OCI-LY7 (cell line): ENCODE measurements at regions not wholly inside any gene's neighbourhood (a gene's known extent, or its start where the extent isn't known, plus 50 kb on each side); places are given as distances from the start of the nearest gene placed in this dataset.

ENCODE experiments used
- BruUV-seq: library from RNA; stranded (reverse); fragments of 400-500 nt; replicated peaks from 2 replicates; lab custom pipeline; 2021; lab: Mats Ljungman, UMichigan
- CTCF ChIA-PET: fragments of 300-600 bp; sonication (Branson Sonifier 250); formaldehyde crosslinking; loops from one replicate; lab custom pipeline; 2022; ENCODE audit warnings: antibody characterized with exemption; ENCODE audit not compliant: unreplicated experiment; lab: Charles Lee
- POLR2A ChIA-PET: fragments of 300-600 bp; sonication (Branson Sonifier 250); formaldehyde crosslinking; loops from one replicate; lab custom pipeline; 2022; ENCODE audit warnings: antibody characterized with exemption; lab: Charles Lee
- DNase-seq: peaks from one replicate; pipeline ENCODE4 v3.0.0-alpha.2; 2015; ENCODE audit warnings: low spot score
- H2AFZ ChIP-seq: fragments of 200-600 bp; sonication (generic), shearing (Covaris generic); 2 replicates; pipeline ENCODE4 v1.6.1; 2014; ENCODE audit warnings: mild to moderate bottlenecking, antibody characterized with exemption, low read length, moderate library complexity
- H3K27ac ChIP-seq: fragments of 200-600 bp; sonication (generic); 2 replicates; pipeline ENCODE4 v1.5.1; 2014; ENCODE audit warnings: mixed run types, low read depth, mild to moderate bottlenecking, moderate library complexity, low read length, inconsistent platforms; ENCODE audit not compliant: poor library complexity, severe bottlenecking
- H3K36me3 ChIP-seq: fragments of 200-600 bp; sonication (generic); 2 replicates; pipeline ENCODE4 v1.6.1; 2014; ENCODE audit warnings: mild to moderate bottlenecking, antibody characterized with exemption, low read length, moderate library complexity, mixed read lengths; ENCODE audit not compliant: insufficient read depth
- H3K4me1 ChIP-seq: fragments of 200-600 bp; sonication (generic); 2 replicates; pipeline ENCODE4 v1.5.1; 2014; ENCODE audit warnings: mild to moderate bottlenecking, low read length; ENCODE audit not compliant: insufficient read depth, poor library complexity, severe bottlenecking
- H3K4me2 ChIP-seq: fragments of 200-600 bp; sonication (generic); 2 replicates; pipeline ENCODE4 v1.6.1; 2014; ENCODE audit warnings: mild to moderate bottlenecking, low read length
- H3K4me3 ChIP-seq: fragments of 200-600 bp; sonication (generic); 2 replicates; pipeline ENCODE4 v1.5.1; 2014; ENCODE audit warnings: mild to moderate bottlenecking, low read depth, low read length; ENCODE audit not compliant: poor library complexity, severe bottlenecking
- H3K79me2 ChIP-seq: fragments of 200-600 bp; sonication (generic); 2 replicates; pipeline ENCODE4 v1.6.1; 2016; ENCODE audit warnings: low read depth, mild to moderate bottlenecking, low read length, moderate library complexity, mixed read lengths; ENCODE audit not compliant: insufficient read depth
- H3K9me2 ChIP-seq: fragments of 200-600 bp; sonication (generic); 2 replicates; pipeline ENCODE4 v1.6.1; 2016; ENCODE audit warnings: mild to moderate bottlenecking, low read length, mixed read lengths; ENCODE audit not compliant: insufficient read depth
- H3K9me3 ChIP-seq: fragments of 200-600 bp; sonication (generic); 2 replicates; pipeline ENCODE4 v1.6.1; 2014; ENCODE audit warnings: mild to moderate bottlenecking, mixed run types, low read length, mixed read lengths
- H4K20me1 ChIP-seq: fragments of 200-600 bp; sonication (generic); 2 replicates; pipeline ENCODE4 v1.6.1; 2014; ENCODE audit warnings: mild to moderate bottlenecking, antibody characterized with exemption, low read length, moderate library complexity, mixed read lengths; ENCODE audit not compliant: insufficient read depth
- EZH2phosphoT487 ChIP-seq: fragments of 200-600 bp; sonication (generic); IDR thresholded peaks from 2 replicates; pipeline ENCODE4 v1.6.1; 2018; ENCODE audit warnings: low read depth, borderline replicate concordance, mild to moderate bottlenecking, mixed run types, antibody characterized with exemption, low read length, moderate library complexity, mixed read lengths
- intact Hi-C: fragments of 100-400 bp; cut with micrococcal nuclease; formaldehyde crosslinking; loops from one replicate; pipeline ENCODE4 v1.10.0; 2022; ENCODE audit not compliant: unreplicated experiment
- TF ChIP-seq, protein P1 (sequence below): fragments of 200-600 bp; sonication (generic); conservative IDR thresholded peaks from 2 replicates; pipeline ENCODE4 v1.5.1; 2014; ENCODE audit warnings: mild to moderate bottlenecking, antibody characterized with exemption, low read length, moderate library complexity, mixed read lengths

- Histone ChIP-seq H3K4me1 (no peaks in the 10 kb centered on the region), H3K4me2 (no peak overlapping the region), H3K27ac (no peak overlapping the region), H3K9me3 (no peaks in the 10 kb centered on the region), H3K9me2 (no peaks in the 10 kb centered on the region), H2AFZ (no peak overlapping the region), H3K36me3 (no peaks in the 10 kb centered on the region), H3K4me3 (no peak overlapping the region), H4K20me1 (no peaks in the 10 kb centered on the region), H3K79me2 (no peaks in the 10 kb centered on the region)
- CTCF ChIA-PET = no interaction called here
- TF ChIP-seq, protein P1, sequence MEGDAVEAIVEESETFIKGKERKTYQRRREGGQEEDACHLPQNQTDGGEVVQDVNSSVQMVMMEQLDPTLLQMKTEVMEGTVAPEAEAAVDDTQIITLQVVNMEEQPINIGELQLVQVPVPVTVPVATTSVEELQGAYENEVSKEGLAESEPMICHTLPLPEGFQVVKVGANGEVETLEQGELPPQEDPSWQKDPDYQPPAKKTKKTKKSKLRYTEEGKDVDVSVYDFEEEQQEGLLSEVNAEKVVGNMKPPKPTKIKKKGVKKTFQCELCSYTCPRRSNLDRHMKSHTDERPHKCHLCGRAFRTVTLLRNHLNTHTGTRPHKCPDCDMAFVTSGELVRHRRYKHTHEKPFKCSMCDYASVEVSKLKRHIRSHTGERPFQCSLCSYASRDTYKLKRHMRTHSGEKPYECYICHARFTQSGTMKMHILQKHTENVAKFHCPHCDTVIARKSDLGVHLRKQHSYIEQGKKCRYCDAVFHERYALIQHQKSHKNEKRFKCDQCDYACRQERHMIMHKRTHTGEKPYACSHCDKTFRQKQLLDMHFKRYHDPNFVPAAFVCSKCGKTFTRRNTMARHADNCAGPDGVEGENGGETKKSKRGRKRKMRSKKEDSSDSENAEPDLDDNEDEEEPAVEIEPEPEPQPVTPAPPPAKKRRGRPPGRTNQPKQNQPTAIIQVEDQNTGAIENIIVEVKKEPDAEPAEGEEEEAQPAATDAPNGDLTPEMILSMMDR = no peak
- no peak for TF ChIP-seq EZH2phosphoT487
- intact Hi-C loops = no loop called here
- DNase-seq = no peak
- BruUV-seq = no TSS peak
- POLR2A ChIA-PET = interaction anchor here (0.6 kb wide), 1 partner anchor 685 kb away, joined by 3 read pairs; no protein-coding TSS in a partner anchor
Observed at GRCh38 chr7:110095372-110096052, 995.4 kb upstream of the LRRN3 start.

DNA sequence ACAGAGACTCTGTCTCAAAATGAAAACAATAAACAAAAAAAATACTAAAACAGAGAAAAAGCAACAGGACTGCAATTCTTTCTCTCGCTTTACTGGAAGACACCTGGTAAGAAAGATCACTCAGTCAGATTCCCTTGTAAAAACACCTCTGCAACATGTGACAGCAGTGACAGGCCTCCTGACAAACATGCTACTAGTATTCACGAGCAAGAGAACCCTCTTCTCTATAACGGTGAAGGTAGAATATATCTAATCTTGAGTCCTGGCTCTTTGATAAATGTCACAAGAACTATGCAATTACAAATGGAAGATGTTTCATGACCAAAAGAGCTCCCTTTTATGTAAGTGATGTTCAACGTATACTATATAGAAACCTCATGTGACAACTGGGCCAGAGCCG lies 986.7 kb upstream of the LRRN3 start:
- DNase-seq = no peak
- Histone ChIP-seq H3K4me3 (no peak overlapping the region), H3K9me2 (no peaks in the 10 kb centered on the region), H3K79me2 (no peaks in the 10 kb centered on the region), H3K4me2 (no peak overlapping the region), H3K36me3 (no peaks in the 10 kb centered on the region), H3K9me3 (no peaks in the 10 kb centered on the region), H3K4me1 (no peaks in the 10 kb centered on the region), H3K27ac (no peak overlapping the region), H4K20me1 (no peaks in the 10 kb centered on the region), H2AFZ (no peak overlapping the region)
- BruUV-seq = no TSS peak
- intact Hi-C loops = no loop called here
- POLR2A ChIA-PET = no interaction called here
- TF ChIP-seq, protein P1 = no peak
- TF ChIP-seq EZH2phosphoT487 = no peak
- CTCF ChIA-PET = no interaction called here

DNA sequence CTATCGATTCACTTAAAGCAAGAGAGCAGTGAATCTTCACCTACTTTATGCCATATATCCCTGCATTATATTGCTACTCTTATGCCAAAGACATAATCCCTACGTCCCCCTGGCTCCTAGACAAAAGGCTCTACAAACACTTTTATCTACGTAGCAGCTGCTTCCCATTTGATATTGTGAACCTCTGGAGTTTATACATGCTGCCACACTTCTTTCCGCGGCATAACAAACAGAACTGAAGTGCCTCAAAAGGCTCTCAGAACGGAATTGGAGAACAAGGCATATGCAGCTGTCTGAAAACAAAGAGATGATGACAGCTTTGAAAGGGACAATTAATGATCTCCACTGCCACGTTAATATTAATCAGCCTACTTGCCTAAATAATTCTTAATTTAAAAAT lies 985.6 kb upstream of the LRRN3 start:
- Histone ChIP-seq H3K36me3 (no peaks in the 10 kb centered on the region), H3K4me1 (no peaks in the 10 kb centered on the region), H3K9me2 (no peaks in the 10 kb centered on the region), H3K79me2 (no peaks in the 10 kb centered on the region), H3K27ac (no peak overlapping the region), H3K4me3 (no peak overlapping the region), H3K9me3 (no peaks in the 10 kb centered on the region), H4K20me1 (no peaks in the 10 kb centered on the region), H3K4me2 (no peak overlapping the region), H2AFZ (no peak overlapping the region)
- ChIA-PET POLR2A (interaction anchor here (0.7 kb wide), 1 partner anchor 877 kb away, joined by 4 read pairs; no protein-coding TSS in a partner anchor), CTCF (no interaction called here)
- DNase-seq = no peak
- no peak for TF ChIP-seq EZH2phosphoT487
- TF ChIP-seq, protein P1 = no peak
- no TSS peak for BruUV-seq
- intact Hi-C loops = no loop called here
